ENCODE measurements at regions not wholly inside any gene's neighbourhood (a gene's known extent, or its start where the extent isn't known, plus 50 kb on each side); places are given as distances from the start of the nearest gene placed in this dataset.

- H3K36me3 ChIP-seq (replicated peaks in 1 of 2; ENCODE audit: control insufficient read depth in 1 of 2, insufficient read depth in 2 of 2, low read length in 2 of 2): no peaks in the 10 kb centered on the region
- H2AFZ ChIP-seq (ENCODE audit: low read length): no peak overlapping the region
- H3K4me3 ChIP-seq (replicated peaks in 1 of 3; ENCODE audit: insufficient read depth in 1 of 3, low read depth in 2 of 3, low read length in 3 of 3): no peak overlapping the region
- CTCF ChIA-PET (ENCODE audit: low intra/inter-chr PET ratio, low total read pairs): no interaction called here
- no peaks in the 10 kb centered on the region for H3K9me3 ChIP-seq (ENCODE audit: low read length)
- DNase-seq (ENCODE audit: low spot score) (no peak), FAIRE-seq (no peak), ATAC-seq (no peak)
- no peak overlapping the region for H3K9ac ChIP-seq (ENCODE audit: insufficient read depth, low read depth, low read length)
- intact Hi-C loops (cut with micrococcal nuclease; ENCODE audit: unreplicated experiment): no loop called here
- no peak overlapping the region for H3K27ac ChIP-seq (ENCODE audit: extremely low read length, insufficient read depth, low read length)
- H3K27me3 ChIP-seq (ENCODE audit: control insufficient read depth in 1 of 2, insufficient read depth in 2 of 2, low read length in 2 of 2): no peaks in the 10 kb centered on the region; a peak in 1 of 5 replicates
- no TSS peak for BruUV-seq (replicated peaks)
- H3K4me2 ChIP-seq (ENCODE audit: low read depth, low read length): no peak overlapping the region
- no peaks in the 10 kb centered on the region for H4K20me1 ChIP-seq (ENCODE audit: insufficient read depth, low read length)
- 9% methylated on average over 4 of the region's 4 CpGs for WGBS (ENCODE audit: low lambda C conversion rate)
- in situ Hi-C loops (cut with HindIII; ENCODE audit: extremely low pct_ligation_motif_present, low pct_unique_long_range_greater_than_20kb): no loop called here
- POLR2A ChIA-PET: no interaction called here
- no peaks in the 10 kb centered on the region for H3K79me2 ChIP-seq (ENCODE audit: insufficient read depth, low read length)
- no peak for TF ChIP-seq RFX1 (IDR thresholded peaks at IDR 0.05)
- TF ChIP-seq ZKSCAN5 (CRISPR knock-in tag; IDR thresholded peaks at IDR 0.05): no peak
- TF ChIP-seq PRDM4 (CRISPR knock-in tag; IDR thresholded peaks at IDR 0.05; ENCODE audit: borderline replicate concordance): no peak
- no peak for TF ChIP-seq NR2C2 (CRISPR knock-in tag; IDR thresholded peaks at IDR 0.05; ENCODE audit: borderline replicate concordance)
- H3K4me1 ChIP-seq (ENCODE audit: insufficient read depth, low read length): no peaks in the 10 kb centered on the region
Observed at GRCh38 chr4:141416677-141417363, 196.1 kb downstream of the ZNF330 start.

GRCh38 chr4:141417387-141417786, 196.7 kb downstream of the ZNF330 start:
- H3K9ac ChIP-seq (ENCODE audit: insufficient read depth, low read depth, low read length): no peak overlapping the region
- no peak overlapping the region for H3K4me3 ChIP-seq (replicated peaks in 1 of 3; ENCODE audit: insufficient read depth in 1 of 3, low read depth in 2 of 3, low read length in 3 of 3)
- ChIA-PET CTCF (ENCODE audit: low intra/inter-chr PET ratio, low total read pairs) (no interaction called here), POLR2A (no interaction called here)
- no peaks in the 10 kb centered on the region for H3K9me3 ChIP-seq (ENCODE audit: low read length)
- H4K20me1 ChIP-seq (ENCODE audit: insufficient read depth, low read length): no peaks in the 10 kb centered on the region
- in situ Hi-C loops (cut with HindIII; ENCODE audit: extremely low pct_ligation_motif_present, low pct_unique_long_range_greater_than_20kb): no loop called here
- no peak for FAIRE-seq
- intact Hi-C loops (cut with micrococcal nuclease; ENCODE audit: unreplicated experiment): no loop called here
- H2AFZ ChIP-seq (ENCODE audit: low read length): no peak overlapping the region
- H3K27ac ChIP-seq (ENCODE audit: extremely low read length, insufficient read depth, low read length): no peak overlapping the region
- ATAC-seq: no peak
- H3K36me3 ChIP-seq (replicated peaks in 1 of 2; ENCODE audit: control insufficient read depth in 1 of 2, insufficient read depth in 2 of 2, low read length in 2 of 2): no peaks in the 10 kb centered on the region
- 0% methylated on average over 2 of the region's 2 CpGs for WGBS (ENCODE audit: low lambda C conversion rate)
- H3K4me2 ChIP-seq (ENCODE audit: low read depth, low read length): no peak overlapping the region
- no TSS peak for BruUV-seq (replicated peaks)
- no peaks in the 10 kb centered on the region for H3K79me2 ChIP-seq (ENCODE audit: insufficient read depth, low read length)
- no peaks in the 10 kb centered on the region for H3K4me1 ChIP-seq (ENCODE audit: insufficient read depth, low read length)
- no peaks in the 10 kb centered on the region; a peak in 1 of 5 replicates for H3K27me3 ChIP-seq (ENCODE audit: control insufficient read depth in 1 of 2, insufficient read depth in 2 of 2, low read length in 2 of 2)
- DNase-seq (ENCODE audit: low spot score): no peak
- TF ChIP-seq ETS1 (CRISPR knock-in tag; IDR thresholded peaks at IDR 0.05): no peak
- no peak for TF ChIP-seq JUNB (CRISPR knock-in tag; IDR thresholded peaks at IDR 0.05; ENCODE audit: borderline replicate concordance)
- TF ChIP-seq ZNF496 (CRISPR knock-in tag; IDR thresholded peaks at IDR 0.05; ENCODE audit: insufficient replicate concordance): no peak
- TF ChIP-seq ZNF589 (CRISPR knock-in tag; conservative IDR thresholded peaks at IDR 0.05): no peak
- no peak for TF ChIP-seq ZNF747 (CRISPR knock-in tag; IDR thresholded peaks at IDR 0.05; ENCODE audit: borderline replicate concordance)
- TF ChIP-seq MYNN (CRISPR knock-in tag; IDR thresholded peaks at IDR 0.05; ENCODE audit: low read depth): no peak
- TF ChIP-seq SRY (CRISPR knock-in tag; IDR thresholded peaks at IDR 0.05): no peak
- no peak for TF ChIP-seq CREM (IDR thresholded peaks at IDR 0.05)
- TF ChIP-seq CREM (CRISPR knock-in tag; IDR thresholded peaks at IDR 0.05): no peak
- TF ChIP-seq SMAD9 (CRISPR knock-in tag; IDR thresholded peaks at IDR 0.05): no peak
